ENCODE measurements at regions not wholly inside any gene's neighbourhood (a gene's known extent, or its start where the extent isn't known, plus 50 kb on each side); places are given as distances from the start of the nearest gene placed in this dataset.
"Not testable (repeated sequence)": the region's sequence is repeated elsewhere in the genome, so short reads cannot be mapped to it uniquely, and the experiment has no call there.

DNA sequence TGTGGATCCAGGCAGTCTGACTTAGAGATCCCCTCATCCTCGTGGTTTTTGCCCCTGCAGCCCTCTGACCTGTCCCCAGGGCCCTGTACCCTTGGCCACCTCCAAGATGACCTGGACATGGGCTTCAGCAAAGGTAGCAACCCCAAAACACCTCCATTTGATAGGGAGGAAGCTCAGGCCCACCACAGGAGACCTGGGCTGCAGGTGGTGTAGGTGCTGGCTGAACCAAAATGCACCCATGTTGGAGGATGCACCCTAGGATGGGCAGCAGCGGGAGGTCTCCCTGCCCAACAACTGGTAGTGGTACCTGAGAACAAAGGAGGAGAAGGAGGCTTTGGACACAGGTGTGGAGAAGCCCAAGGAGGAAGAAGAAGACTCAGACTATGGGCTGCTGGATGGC is 188.7 kb downstream of the ZNF716 start:
- no peak for DNase-seq

DNA sequence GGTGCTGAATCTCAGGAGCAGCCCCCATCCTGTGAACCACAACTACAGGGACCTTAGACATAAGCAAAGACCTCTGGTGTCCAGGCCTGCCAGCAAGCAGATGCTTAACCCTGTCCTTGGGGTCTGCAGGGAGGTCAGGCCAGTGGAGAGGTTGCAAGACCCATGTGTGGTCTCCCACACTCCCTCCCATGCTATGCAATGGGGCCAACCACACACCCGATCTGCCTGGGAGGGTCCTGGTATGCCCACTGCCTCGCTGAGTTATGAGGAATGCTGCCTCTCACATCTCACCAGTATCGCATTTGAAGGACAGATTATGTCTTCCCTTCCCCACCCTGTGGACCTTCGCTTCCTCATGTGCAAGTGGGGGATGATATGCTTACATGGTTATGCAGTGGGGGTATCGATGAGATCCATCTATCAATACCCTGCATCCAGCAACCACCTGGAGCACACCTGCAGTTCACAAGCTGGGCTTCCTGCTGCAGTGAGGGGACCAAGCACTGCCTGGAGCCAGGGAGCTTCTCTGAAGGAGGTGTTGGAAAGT is 191.6 kb downstream of the ZNF716 start:
- no peak for DNase-seq

DNA sequence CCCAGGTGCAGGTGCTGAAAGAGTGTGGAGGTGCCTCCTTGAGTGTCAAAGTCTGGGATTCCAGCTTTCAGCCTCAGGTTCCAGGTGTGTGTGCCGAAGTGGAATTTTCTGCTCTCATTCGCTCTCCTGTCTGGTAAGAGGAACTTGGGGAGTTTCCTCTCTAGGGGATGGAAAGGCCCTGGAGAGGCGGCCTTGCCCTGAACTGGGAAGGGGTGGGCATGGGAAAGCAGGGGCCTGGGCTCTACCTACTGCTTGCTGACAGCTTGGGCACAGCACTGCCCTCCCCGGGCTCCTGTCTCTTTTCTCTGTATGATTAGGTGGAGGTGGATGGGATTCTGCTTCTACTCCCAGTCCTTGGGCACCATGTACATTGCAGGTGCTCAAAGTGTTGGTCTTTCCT is 192.8 kb downstream of the ZNF716 start:
- DNase-seq: no peak

DNA sequence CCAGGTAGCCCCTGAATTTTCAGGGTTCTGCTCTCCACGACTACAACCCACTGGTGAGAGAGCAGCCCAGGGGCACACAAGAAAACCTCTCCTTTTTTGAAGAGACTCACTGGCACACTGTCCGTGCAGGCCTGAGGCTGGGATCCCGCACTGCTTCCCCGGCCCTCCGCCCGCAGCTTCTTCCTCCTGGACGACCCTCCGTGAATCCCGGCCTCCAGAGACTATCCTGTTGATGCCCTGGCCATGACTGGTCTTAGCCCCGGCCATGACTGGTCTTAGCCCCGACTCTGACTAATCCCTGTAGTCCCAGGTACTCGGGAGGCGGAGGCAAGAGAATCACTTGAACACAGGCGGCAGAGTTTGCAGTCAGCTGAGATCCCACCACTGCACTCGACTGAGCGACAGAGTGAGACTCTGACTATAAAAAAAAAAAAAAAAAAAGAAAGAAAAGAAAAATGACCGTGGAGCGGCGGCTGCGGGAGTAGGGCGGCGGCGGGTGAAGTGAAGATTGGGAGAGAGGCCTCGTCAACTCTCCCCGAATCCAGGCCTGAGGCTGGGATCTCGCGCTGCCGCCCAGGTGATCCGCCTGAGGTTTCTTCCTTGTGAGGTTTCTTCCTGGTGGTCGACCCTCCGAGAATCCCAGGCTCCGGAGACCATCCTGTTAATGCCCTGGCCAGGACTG is 196.4 kb downstream of the ZNF716 start:
- DNase-seq: no peak

DNA sequence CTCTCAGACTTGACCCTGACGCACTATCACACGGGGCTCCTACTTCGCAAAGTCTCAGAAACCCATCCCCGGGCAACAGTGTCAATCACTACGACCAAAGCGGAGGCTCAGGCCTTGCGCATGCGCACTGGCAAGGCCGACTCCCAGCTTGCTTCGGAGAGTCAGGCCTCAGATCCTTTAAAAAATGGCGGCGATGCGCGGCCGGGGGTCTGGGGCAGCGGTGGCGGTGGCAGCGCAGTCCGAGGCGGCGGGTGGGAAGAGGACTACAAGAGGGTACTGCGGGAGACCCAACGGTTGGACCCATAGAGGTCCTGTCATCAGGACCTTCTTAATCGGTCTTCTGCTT is 196.9 kb downstream of the ZNF716 start:
- peak; percentile 3 for DNase-seq

DNA sequence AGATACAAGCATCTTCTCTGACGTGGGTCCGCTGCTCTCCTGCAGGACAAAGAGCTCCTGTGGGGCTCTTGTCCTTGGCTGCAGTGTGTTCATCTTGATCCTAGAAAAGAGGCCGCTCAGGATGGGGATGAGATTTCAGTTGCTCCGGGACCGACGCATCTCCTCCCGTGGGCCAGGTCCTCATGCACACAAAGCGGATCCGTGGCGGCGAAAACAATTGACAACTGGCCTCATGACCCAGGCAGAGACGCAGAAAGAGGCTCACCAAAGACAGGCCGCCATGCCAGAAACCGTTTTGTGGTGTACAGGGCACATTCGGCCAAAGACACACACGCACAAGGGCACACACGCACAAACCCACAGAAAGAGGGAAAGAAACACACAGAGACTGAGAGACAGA is 200.4 kb downstream of the ZNF716 start:
- DNase-seq: not testable (repeated sequence)

DNA sequence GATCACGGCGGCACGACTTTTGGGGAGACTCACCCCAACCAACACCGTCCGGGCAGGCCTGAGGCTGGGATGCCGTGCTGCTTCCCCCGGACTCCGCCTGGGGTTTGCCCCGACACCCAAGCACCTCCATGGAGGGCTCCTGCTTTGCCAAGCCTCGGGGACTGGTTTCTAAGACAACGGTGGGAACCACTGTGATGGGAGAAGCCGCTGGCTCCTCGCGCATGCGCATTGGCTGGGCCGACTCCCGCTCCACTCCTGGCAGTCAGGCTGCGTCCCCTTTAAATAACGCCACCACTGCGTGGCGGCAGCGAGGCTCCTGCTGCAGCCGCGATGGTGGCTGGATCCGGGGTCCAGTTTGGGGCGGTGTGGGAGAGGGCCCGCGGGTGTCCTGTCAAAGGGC is 201.0 kb downstream of the ZNF716 start:
- no peak for DNase-seq

DNA sequence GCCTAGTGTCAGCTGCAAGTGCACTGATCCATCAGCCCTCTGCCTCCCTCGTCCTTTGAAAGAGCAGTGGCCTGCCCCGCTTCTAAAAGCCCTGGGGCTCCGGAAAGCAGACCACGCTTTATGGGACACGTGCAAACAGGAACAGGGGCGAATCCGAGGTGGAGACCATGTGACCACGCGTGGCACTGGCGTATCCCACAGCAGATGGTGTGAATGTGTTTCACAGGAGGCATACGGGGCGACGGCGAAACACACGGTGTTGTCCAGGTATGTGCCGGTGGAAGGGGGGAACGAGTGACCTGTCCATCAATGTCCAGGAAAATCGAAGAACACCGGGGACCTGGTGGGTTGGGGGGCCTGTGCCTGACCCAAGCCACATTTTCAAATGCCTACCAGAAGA is 201.6 kb downstream of the ZNF716 start:
- not testable (repeated sequence) for DNase-seq

DNA sequence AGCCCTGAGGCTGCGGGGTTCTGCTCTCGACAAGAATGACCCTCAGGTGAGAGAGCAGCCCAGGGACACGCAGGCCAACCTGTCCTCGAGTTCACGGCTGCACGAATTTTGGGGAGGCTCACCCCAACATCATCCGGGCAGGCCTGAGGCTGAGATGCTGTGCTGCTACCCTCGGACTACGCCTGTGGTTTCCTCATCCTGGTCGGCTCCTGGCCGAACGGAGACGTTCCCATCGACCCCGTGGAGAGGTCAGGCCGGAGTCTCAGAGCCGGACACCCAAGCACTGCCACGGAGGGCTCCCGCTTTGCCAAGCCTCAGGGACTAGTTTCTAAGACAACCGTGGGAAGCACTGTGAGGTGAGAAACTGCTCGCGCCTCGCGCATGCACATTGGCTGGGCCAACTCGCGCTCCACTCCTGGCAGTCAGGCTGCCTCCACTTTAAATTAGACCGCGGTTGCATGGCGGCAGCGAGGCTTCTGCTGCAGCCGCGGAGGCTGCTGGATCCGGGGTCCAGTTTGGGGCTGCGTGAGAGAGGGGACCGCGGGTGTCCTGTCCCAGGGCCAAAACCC is 203.4 kb downstream of the ZNF716 start:
- DNase-seq: no peak

DNA sequence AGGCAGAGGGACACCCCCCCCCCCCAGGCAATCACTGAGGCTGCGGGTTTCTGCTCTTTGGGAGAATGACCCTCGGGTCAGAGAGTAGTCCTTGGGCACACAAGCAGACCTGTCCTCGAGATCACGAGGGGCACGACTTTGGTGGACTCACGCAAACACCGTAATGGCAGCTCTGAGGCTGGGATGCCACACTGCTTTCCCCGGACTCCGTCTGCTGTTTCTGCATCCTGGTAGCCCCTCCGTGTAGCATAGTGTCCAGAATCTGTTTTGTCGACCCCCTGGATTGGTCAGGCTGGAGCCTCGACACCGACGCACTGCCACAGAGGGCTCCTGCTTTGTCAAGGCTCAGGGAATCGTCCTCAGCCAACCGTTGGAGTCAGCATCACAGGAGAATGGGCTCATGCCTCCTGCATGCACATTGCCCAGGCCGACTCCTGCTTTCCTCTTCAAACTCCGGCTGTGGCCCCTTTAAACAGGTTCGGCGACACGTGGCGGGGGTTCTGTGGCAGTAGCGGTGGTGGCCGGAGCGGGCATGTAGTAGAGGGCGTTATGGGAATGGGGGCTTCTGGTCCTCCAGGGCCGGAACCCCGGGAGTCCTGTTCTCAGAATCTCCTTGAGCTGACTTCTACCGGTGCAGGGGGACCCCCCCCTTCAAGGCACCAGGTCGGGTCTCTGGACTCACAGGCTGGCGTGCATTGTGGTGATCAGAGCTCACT is 205.3 kb downstream of the ZNF716 start:
- DNase-seq: not testable (repeated sequence)

DNA sequence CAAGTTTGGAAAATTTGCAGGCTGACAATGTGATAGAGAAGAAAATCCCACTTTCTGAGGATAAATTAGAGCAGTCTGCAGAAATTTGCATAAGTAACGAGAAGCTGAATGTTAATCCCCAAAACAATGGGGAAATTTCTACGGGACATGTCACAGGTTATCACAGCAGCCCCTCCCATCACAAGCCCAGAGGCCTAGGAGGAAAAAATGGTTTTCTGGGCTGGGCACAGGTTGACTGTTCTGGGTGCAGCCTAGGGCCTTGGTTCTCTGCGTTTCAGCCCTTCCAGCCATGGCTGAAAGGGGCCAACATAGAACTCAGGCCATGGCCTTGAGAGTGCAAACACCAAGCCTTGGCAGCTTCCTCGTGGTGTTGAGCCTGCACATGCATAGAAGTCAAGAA is 209.2 kb downstream of the ZNF716 start:
- not testable (repeated sequence) for DNase-seq

DNA sequence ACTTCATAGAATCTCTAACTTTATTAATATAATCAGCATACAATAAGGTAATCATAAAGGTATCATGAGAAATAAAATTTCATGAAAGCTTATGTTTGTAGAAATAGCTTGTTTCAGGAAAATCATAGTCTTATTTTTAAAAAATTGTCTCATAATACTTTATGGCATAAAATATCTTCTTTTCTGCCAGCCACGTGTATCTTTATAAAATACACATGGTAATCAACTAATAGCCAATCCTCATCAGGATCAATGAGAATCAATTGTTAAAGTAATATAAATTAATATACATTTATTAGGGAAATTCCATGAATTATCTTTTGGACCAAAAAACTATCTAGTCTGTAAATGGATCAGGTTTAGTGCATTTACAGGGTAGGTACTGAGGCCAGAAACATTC is 227.0 kb downstream of the ZNF716 start:
- not testable (repeated sequence) for DNase-seq

DNA sequence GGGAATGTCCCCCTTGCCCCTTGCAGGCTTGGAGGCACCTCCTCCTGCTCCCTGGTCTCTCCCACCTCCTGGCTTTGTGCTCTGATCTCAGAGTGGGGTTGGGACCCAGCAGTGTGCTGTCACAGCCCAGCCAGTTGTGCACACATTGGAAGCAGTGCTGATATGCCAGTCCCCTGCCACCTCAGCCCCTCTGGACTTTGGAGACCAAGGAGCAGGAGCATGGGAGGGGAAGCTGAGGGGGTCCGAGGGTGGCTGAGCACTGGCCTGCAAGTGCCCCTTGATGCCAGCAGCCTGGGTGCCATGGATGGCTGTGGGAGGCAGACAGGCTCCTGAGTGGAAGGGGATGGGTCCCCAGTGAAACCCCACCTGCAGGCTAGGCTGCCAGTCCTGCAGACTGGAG is 235.4 kb downstream of the ZNF716 start:
- DNase-seq: no peak
